K562 (cell line): ENCODE measurements at regions not wholly inside any gene's neighbourhood (a gene's known extent, or its start where the extent isn't known, plus 50 kb on each side); places are given as distances from the start of the nearest gene placed in this dataset.

Experiments
- ATAC-seq: fragments of 200-7000 bp; cut with Tn5 transposase; 3 replicates; pipeline ENCODE4 v1.9.1; 2020; ENCODE audit warnings: moderate library complexity
- BruUV-seq: library from RNA; stranded (reverse); fragments of 400-500 nt; replicated peaks from 2 replicates; lab custom pipeline; 2021; lab: Mats Ljungman, UMichigan
- CTCF ChIA-PET: fragments of 300-600 bp; formaldehyde crosslinking; extraction: SDS; loops from one replicate; lab custom pipeline; 2021; ENCODE audit warnings: low intra/inter-chr PET ratio; lab: Yijun Ruan, JAX
- POLR2A ChIA-PET: fragments of 300-600, 350-650 bp; sonication (Branson Sonifier 250); formaldehyde crosslinking; extraction: SDS; loops from one replicate; lab custom pipeline; 2021; ENCODE audit warnings: antibody characterized with exemption, inconsistent platforms; lab: Yijun Ruan, JAX
- DNase-seq, 4 experiments: peaks; one replicate each; pipeline versions ENCODE4 v3.0.0 to v3.0.0-alpha.2; 2011 to 2018; ENCODE audit warnings: low spot score in 3 of 4, mixed read lengths in 3 of 4; ENCODE audit errors: extremely low read depth in 1 of 4
- FAIRE-seq: peaks from 2 replicates; lab custom pipeline; 2011; peaks lifted over from hg19 to GRCh38; lab: Jason Lieb, UNC
- H2AFZ ChIP-seq: 2 replicates; pipeline ENCODE4 v1.6.0; 2011; ENCODE audit warnings: low read depth, low read length, control low read depth, inconsistent platforms
- H3K27ac ChIP-seq: fragments of 200-600 bp; 3 replicates; pipeline ENCODE4 v1.8.0; 2011; ENCODE audit warnings: low read depth, mild to moderate bottlenecking, control low read depth, inconsistent platforms, low read length, moderate library complexity, mixed read lengths; ENCODE audit errors: extremely low read depth
- H3K27me3 ChIP-seq, 2 experiments: fragments of 300-600 bp in 1 of 2; 2 replicates in 1 of 2; 3 replicates in 1 of 2; pipeline versions ENCODE4 v1.6.0 to v1.8.0; 2011; ENCODE audit warnings: inconsistent platforms in 2 of 2, low read length in 2 of 2, mild to moderate bottlenecking in 1 of 2, mixed read lengths in 1 of 2, moderate library complexity in 1 of 2; ENCODE audit not compliant: control insufficient read depth in 2 of 2, insufficient read depth in 2 of 2
- H3K36me3 ChIP-seq: fragments of 300-600 bp; 3 replicates; pipeline ENCODE4 v1.8.0; 2011; ENCODE audit warnings: mild to moderate bottlenecking, low read length, inconsistent platforms; ENCODE audit not compliant: control insufficient read depth, insufficient read depth
- H3K4me1 ChIP-seq, 2 experiments: fragments of 200-600 bp in 1 of 2; replicated peaks in 1 of 2; 2 replicates in 1 of 2; 3 replicates in 1 of 2; pipeline versions ENCODE4 v1.5.1 to v1.8.0; 2011; ENCODE audit warnings: inconsistent platforms in 2 of 2, low read length in 2 of 2, mild to moderate bottlenecking in 1 of 2, mixed read lengths in 1 of 2, moderate library complexity in 1 of 2; ENCODE audit not compliant: control insufficient read depth in 2 of 2, insufficient read depth in 2 of 2
- H3K4me2 ChIP-seq: 2 replicates; pipeline ENCODE4 v1.6.1; 2011; ENCODE audit warnings: low read length, control low read depth, inconsistent platforms, mixed read lengths; ENCODE audit not compliant: insufficient read depth
- H3K4me3 ChIP-seq: fragments of 200-600 bp; sonication (generic), shearing (Covaris generic); 2 replicates; pipeline ENCODE4 v1.5.1; 2016; ENCODE audit warnings: control low read depth, inconsistent platforms
- H3K79me2 ChIP-seq: fragments of 200-600 bp; 3 replicates; pipeline ENCODE4 v1.8.0; 2011; ENCODE audit warnings: low read length, inconsistent platforms; ENCODE audit not compliant: control insufficient read depth, insufficient read depth
- H3K9ac ChIP-seq, 2 experiments: 2 replicates each; pipeline versions ENCODE4 v1.6.0 to v1.6.1; 2011; ENCODE audit warnings: low read depth in 2 of 2, low read length in 2 of 2, control low read depth in 1 of 2, inconsistent platforms in 1 of 2, mild to moderate bottlenecking in 1 of 2, mixed read lengths in 1 of 2; ENCODE audit not compliant: insufficient read depth in 1 of 2
- H3K9me1 ChIP-seq: one replicate; pipeline ENCODE4 v1.6.0; 2011; ENCODE audit warnings: inconsistent platforms, mild to moderate bottlenecking, low read length, moderate library complexity; ENCODE audit not compliant: control insufficient read depth, insufficient read depth
- H3K9me3 ChIP-seq: replicated peaks from 2 replicates; pipeline ENCODE4 v1.5.1; 2011; ENCODE audit warnings: low read depth, low read length, inconsistent platforms; ENCODE audit not compliant: control insufficient read depth, insufficient read depth
- H4K20me1 ChIP-seq: replicated peaks from 2 replicates; pipeline ENCODE4 v1.6.1; 2011; ENCODE audit warnings: low read length, inconsistent platforms, mixed read lengths; ENCODE audit not compliant: control insufficient read depth, insufficient read depth
- BRD9 ChIP-seq: fragments of 450-650 bp; IDR thresholded peaks from 2 replicates; pipeline ENCODE4 v1.6.1; 2018; ENCODE audit warnings: low read depth; ENCODE audit not compliant: partially characterized antibody
- FOS ChIP-seq: IDR thresholded peaks from 3 replicates; pipeline ENCODE4 v1.6.1; 2011; ENCODE audit not compliant: insufficient read length; ENCODE audit errors: extremely low read depth
- KAT2B ChIP-seq: IDR thresholded peaks from one replicate; pipeline ENCODE4 v1.6.1; 2012; ENCODE audit warnings: low read depth, mild to moderate bottlenecking, control low read depth, inconsistent platforms, low read length, moderate library complexity
- THRB ChIP-seq: fragments of 450-650 bp; formaldehyde crosslinking; conservative IDR thresholded peaks from 2 replicates; pipeline ENCODE4 v1.4.0; 2022; ENCODE audit warnings: mild to moderate bottlenecking, missing genetic modification characterization
- ZNF217 ChIP-seq: sonication (generic); formaldehyde crosslinking; IDR thresholded peaks from 2 replicates; pipeline ENCODE4 v1.8.0; 2022; ENCODE audit warnings: mild to moderate bottlenecking, missing genetic modification reagents
- ZNF512 ChIP-seq: IDR thresholded peaks from 2 replicates; pipeline ENCODE4 v1.6.1; 2016; ENCODE audit warnings: missing genetic modification characterization, missing compliant biosample characterization
- WGBS: fragments of 100-300 bp; shearing (Covaris generic); methylation state at CpG from one replicate; pipeline ENCODE4 v1.1.6; 2016; ENCODE audit warnings: low coverage, mixed read lengths; ENCODE audit not compliant: insufficient coverage; ENCODE audit errors: missing lambda C conversion rate; 5-methylcytosine and 5-hydroxymethylcytosine counted together
- in situ Hi-C: fragments of 300-500 bp; cut with MboI; formaldehyde crosslinking; loops from 4 replicates; pipeline ENCODE4 v1.15.0; 2018; ENCODE audit warnings: inconsistent platforms, mixed read lengths
- intact Hi-C: fragments of 100-400 bp; cut with micrococcal nuclease; formaldehyde crosslinking; loops from 2 replicates; pipeline ENCODE4 v1.14.2; 2022

GRCh38 chr1:4424254-4424653 lies 230.2 kb upstream of the AJAP1 start:
- intact Hi-C loops (no loop called here), in situ Hi-C loops (no loop called here)
- no peak overlapping the region for H3K27ac ChIP-seq
- DNase-seq (no peak), ATAC-seq (no peak), FAIRE-seq (no peak)
- TF ChIP-seq ZNF217 (CRISPR knock-in tag) (no peak), THRB (CRISPR knock-in tag) (no peak), BRD9 (no peak), ZNF512 (no peak), KAT2B (no peak), FOS (no peak)
- peaks cover 2% of the 10 kb centered on the region; the same call in 1 of the 2 replicates for H3K9me3 ChIP-seq
- no peaks in the 10 kb centered on the region for H4K20me1 ChIP-seq
- 0% methylated on average over 8 of the region's 8 CpGs for WGBS
- no peaks in the 10 kb centered on the region for H3K36me3 ChIP-seq
- no peak overlapping the region for H3K4me2 ChIP-seq
- CTCF ChIA-PET = no interaction called here
- H3K9ac ChIP-seq = no peak overlapping the region
- H3K4me1 ChIP-seq = no peaks in the 10 kb centered on the region
- no peaks in the 10 kb centered on the region for H3K79me2 ChIP-seq
- no peaks in the 10 kb centered on the region for H3K27me3 ChIP-seq
- POLR2A ChIA-PET = no interaction called here
- no peak overlapping the region for H3K4me3 ChIP-seq
- H2AFZ ChIP-seq = no peak overlapping the region
- BruUV-seq = no TSS peak
- H3K9me1 ChIP-seq = no peaks in the 10 kb centered on the region
